ENCODE measurements at regions not wholly inside any gene's neighbourhood (a gene's known extent, or its start where the extent isn't known, plus 50 kb on each side); places are given as distances from the start of the nearest gene placed in this dataset.

GRCh38 chr10:131641231-131641630, 259.6 kb upstream of the PPP2R2D start (continued):
- no peak for TF ChIP-seq CUX1 (IDR thresholded peaks at IDR 0.05; ENCODE audit: insufficient replicate concordance, low read depth, low read length)
- peak; percentile 17; the same call in 1 of the 2 replicates for TF ChIP-seq ATF3 (IDR thresholded peaks at IDR 0.05; ENCODE audit: borderline replicate concordance, extremely low read depth, low read depth, low read length)
- peak; percentile 47 for TF ChIP-seq MEF2B (IDR thresholded peaks at IDR 0.05; ENCODE audit: partially characterized antibody, poor library complexity, severe bottlenecking)
- peak; percentile 96 for TF ChIP-seq RUNX3 (IDR thresholded peaks at IDR 0.05; ENCODE audit: low read length)
- TF ChIP-seq REST (IDR thresholded peaks at IDR 0.05; ENCODE audit: low read depth, low read length), result no peak
- TF ChIP-seq EP300 (IDR thresholded peaks at IDR 0.05; ENCODE audit: borderline replicate concordance in 1 of 2, control insufficient read depth in 1 of 2, low read depth in 2 of 2, low read length in 2 of 2), result peak in 1 of 2 experiments; percentile 58; a peak in 1 of 4 replicates
- 0 out of 2 replicates have a peak, but pooled peaks have one; percentile 62 for TF ChIP-seq CREB1 (IDR thresholded peaks at IDR 0.05; ENCODE audit: low read depth)
- TF ChIP-seq STAT3 (IDR thresholded peaks at IDR 0.05; ENCODE audit: low read depth, low read length), result no peak
- no peak for TF ChIP-seq ESRRA (IDR thresholded peaks at IDR 0.05; ENCODE audit: low read length)
- peak; percentile 66 for TF ChIP-seq ATF7 (IDR thresholded peaks at IDR 0.05; ENCODE audit: low read depth)
- TF ChIP-seq BCL3 (IDR thresholded peaks at IDR 0.05; ENCODE audit: borderline replicate concordance, insufficient read depth, low read depth, low read length, poor library complexity, severe bottlenecking), result peak; percentile 99
- no peak for TF ChIP-seq SREBF1 (IDR thresholded peaks at IDR 0.05; ENCODE audit: low read length)
- peak; percentile 22; the same call in 1 of the 2 replicates for TF ChIP-seq RAD21 (IDR thresholded peaks at IDR 0.05; ENCODE audit: insufficient read depth, low read depth, low read length)
- no peak for TF ChIP-seq MLLT1 (IDR thresholded peaks at IDR 0.05)
- TF ChIP-seq USF2 (IDR thresholded peaks at IDR 0.05; ENCODE audit: borderline replicate concordance, low read depth, low read length), result no peak; the same call in 1 of the 2 replicates
- TF ChIP-seq SMAD5 (IDR thresholded peaks at IDR 0.05; ENCODE audit: low read depth), result no peak
- TF ChIP-seq YBX1 (IDR thresholded peaks at IDR 0.05), result no peak
